IMR-90 (cell line): ENCODE measurements at regions not wholly inside any gene's neighbourhood (a gene's known extent, or its start where the extent isn't known, plus 50 kb on each side); places are given as distances from the start of the nearest gene placed in this dataset.
A peak's percentile ranks its signal among the peaks of the same experiment; 100 is the strongest.

Experiments
- ATAC-seq: fragments of 200-7000 bp; cut with Tn5 transposase; 2 replicates; pipeline ENCODE4 v1.9.1; 2020; ENCODE audit warnings: low read depth, mild to moderate bottlenecking, moderate library complexity
- BruUV-seq: library from RNA; stranded (reverse); fragments of 400-500 nt; replicated peaks from 2 replicates; lab custom pipeline; 2021; lab: Mats Ljungman, UMichigan
- CTCF ChIA-PET: fragments of 300-600 bp; formaldehyde crosslinking; extraction: SDS; loops from one replicate; lab custom pipeline; 2021; ENCODE audit warnings: antibody characterized with exemption; lab: Yijun Ruan, JAX
- POLR2A ChIA-PET: fragments of 300-600 bp; sonication (Branson Sonifier 250); formaldehyde crosslinking; loops from one replicate; lab custom pipeline; 2022; ENCODE audit warnings: antibody characterized with exemption; ENCODE audit not compliant: unreplicated experiment; lab: Charles Lee
- DNase-seq: peaks from one replicate; pipeline ENCODE4 v3.0.0; 2013
- H2AFZ ChIP-seq: replicated peaks from 2 replicates; pipeline ENCODE3; 2013; ENCODE audit warnings: low read length, mild to moderate bottlenecking; ENCODE audit not compliant: poor library complexity
- H2AK5ac ChIP-seq: 2 replicates; pipeline ENCODE4 v1.6.1; 2013; ENCODE audit warnings: low read depth, low read length, inconsistent platforms
- H2AK9ac ChIP-seq: replicated peaks from 2 replicates; pipeline ENCODE3; 2013; ENCODE audit warnings: mild to moderate bottlenecking, low read depth, low read length, moderate library complexity; ENCODE audit not compliant: poor library complexity
- H2BK120ac ChIP-seq: 2 replicates; pipeline ENCODE4 v1.6.1; 2013; ENCODE audit warnings: low read depth, low read length, inconsistent platforms
- H2BK15ac ChIP-seq: 3 replicates; pipeline ENCODE4 v1.6.1; 2013; ENCODE audit warnings: low read depth, low read length, inconsistent platforms
- H2BK20ac ChIP-seq: 2 replicates; pipeline ENCODE4 v1.6.1; 2013; ENCODE audit warnings: low read depth, mild to moderate bottlenecking, inconsistent platforms, low read length, moderate library complexity
- H2BK5ac ChIP-seq: 2 replicates; pipeline ENCODE4 v1.6.1; 2013; ENCODE audit warnings: mild to moderate bottlenecking, low read depth, low read length, inconsistent platforms; ENCODE audit not compliant: poor library complexity, severe bottlenecking
- H3K14ac ChIP-seq: replicated peaks from 2 replicates; pipeline ENCODE4 v1.6.1; 2013; ENCODE audit warnings: low read depth, low read length, inconsistent platforms
- H3K18ac ChIP-seq: 2 replicates; pipeline ENCODE4 v1.6.1; 2013; ENCODE audit warnings: low read depth, low read length, control low read depth
- H3K23ac ChIP-seq: 2 replicates; pipeline ENCODE4 v1.6.1; 2013; ENCODE audit warnings: low read depth, low read length, inconsistent platforms
- H3K27ac ChIP-seq: 2 replicates; pipeline ENCODE4 v1.5.1; 2013; ENCODE audit warnings: mild to moderate bottlenecking, control low read depth, low read length; ENCODE audit not compliant: insufficient read depth
- H3K27me3 ChIP-seq: 2 replicates; pipeline ENCODE4 v1.6.1; 2013; ENCODE audit warnings: low read length; ENCODE audit not compliant: control insufficient read depth, insufficient read depth
- H3K36me3 ChIP-seq: 2 replicates; pipeline ENCODE4 v1.6.1; 2013; ENCODE audit warnings: low read length, mixed read lengths; ENCODE audit not compliant: control insufficient read depth, insufficient read depth
- H3K4ac ChIP-seq: 2 replicates; pipeline ENCODE4 v1.6.1; 2013; ENCODE audit warnings: low read depth, low read length, inconsistent platforms
- H3K4me1 ChIP-seq: 2 replicates; pipeline ENCODE4 v1.6.1; 2013; ENCODE audit warnings: low read length, mixed read lengths; ENCODE audit not compliant: control insufficient read depth, insufficient read depth
- H3K4me2 ChIP-seq: 2 replicates; pipeline ENCODE4 v1.6.1; 2013; ENCODE audit warnings: low read depth, mild to moderate bottlenecking, control low read depth, low read length, moderate library complexity
- H3K4me3 ChIP-seq: 2 replicates; pipeline ENCODE4 v1.5.1; 2013; ENCODE audit warnings: low read depth, mild to moderate bottlenecking, control low read depth, low read length, moderate library complexity; ENCODE audit not compliant: insufficient read depth
- H3K56ac ChIP-seq: 2 replicates; pipeline ENCODE4 v1.6.1; 2013; ENCODE audit warnings: low read length, inconsistent platforms; ENCODE audit not compliant: insufficient read depth; ENCODE audit errors: extremely low read depth
- H3K79me1 ChIP-seq, 2 experiments: 2 replicates each; pipeline ENCODE4 v1.6.1; 2013; ENCODE audit warnings: low read length in 2 of 2, inconsistent platforms in 1 of 2, low read depth in 1 of 2
- H3K9ac ChIP-seq: 2 replicates; pipeline ENCODE4 v1.6.1; 2013; ENCODE audit warnings: low read depth, low read length, control low read depth
- H3K9me1 ChIP-seq: 2 replicates; pipeline ENCODE4 v1.6.1; 2013; ENCODE audit warnings: low read length, inconsistent platforms; ENCODE audit not compliant: insufficient read depth
- H3K9me3 ChIP-seq: 2 replicates; pipeline ENCODE4 v1.6.1; 2013; ENCODE audit warnings: low read length; ENCODE audit not compliant: control insufficient read depth, insufficient read depth
- H4K20me1 ChIP-seq: 2 replicates; pipeline ENCODE4 v1.6.1; 2013; ENCODE audit warnings: low read length, inconsistent platforms; ENCODE audit not compliant: insufficient read depth
- H4K5ac ChIP-seq: 2 replicates; pipeline ENCODE4 v1.6.1; 2013; ENCODE audit warnings: mild to moderate bottlenecking, low read depth, low read length, control low read depth
- H4K8ac ChIP-seq, 2 experiments: 2 replicates each; pipeline ENCODE4 v1.6.1; 2013; ENCODE audit warnings: low read depth in 2 of 2, low read length in 2 of 2, control low read depth in 1 of 2, inconsistent platforms in 1 of 2
- H4K91ac ChIP-seq: 2 replicates; pipeline ENCODE4 v1.6.1; 2013; ENCODE audit warnings: low read depth, low read length, inconsistent platforms; ENCODE audit not compliant: insufficient read depth
- CEBPB ChIP-seq: IDR thresholded peaks from 2 replicates; pipeline ENCODE4 v1.6.1; 2012; ENCODE audit warnings: low read depth, low read length, improper control_type of control experiment
- CHD1 ChIP-seq: IDR thresholded peaks from 2 replicates; pipeline ENCODE4 v1.6.1; 2012; ENCODE audit warnings: low read depth, low read length, improper control_type of control experiment
- ELK1 ChIP-seq: fragments of 150-350 bp; IDR thresholded peaks from 2 replicates; pipeline ENCODE4 v1.6.1; 2016; ENCODE audit warnings: low read depth, mild to moderate bottlenecking, low read length, moderate library complexity, borderline replicate concordance
- FOS ChIP-seq: fragments of 150-350 bp; IDR thresholded peaks from 2 replicates; pipeline ENCODE4 v1.6.1; 2016; ENCODE audit warnings: low read depth, low read length
- MAFK ChIP-seq: IDR thresholded peaks from 2 replicates; pipeline ENCODE4 v1.6.1; 2012; ENCODE audit warnings: low read depth, low read length, improper control_type of control experiment
- MAZ ChIP-seq: IDR thresholded peaks from 2 replicates; pipeline ENCODE4 v1.6.1; 2012; ENCODE audit warnings: low read depth, mild to moderate bottlenecking, low read length, improper control_type of control experiment, moderate library complexity, borderline replicate concordance
- NFE2L2 ChIP-seq: fragments of 150-350 bp; IDR thresholded peaks from 2 replicates; pipeline ENCODE4 v1.6.1; 2016; ENCODE audit warnings: low read depth, mild to moderate bottlenecking, low read length
- POLR2A ChIP-seq: IDR thresholded peaks from 2 replicates; pipeline ENCODE4 v1.6.1; 2012; ENCODE audit warnings: mild to moderate bottlenecking, low read depth, low read length
- RAD21 ChIP-seq: IDR thresholded peaks from 2 replicates; pipeline ENCODE4 v1.6.1; 2012; ENCODE audit warnings: low read length, improper control_type of control experiment
- RFX5 ChIP-seq: IDR thresholded peaks from 2 replicates; pipeline ENCODE4 v1.8.0; 2012; ENCODE audit warnings: low read depth, mild to moderate bottlenecking, low read length, moderate library complexity
- SMC3 ChIP-seq: fragments of 150-350 bp; IDR thresholded peaks from 2 replicates; pipeline ENCODE4 v1.6.1; 2016; ENCODE audit warnings: low read depth, mild to moderate bottlenecking, antibody characterized with exemption, low read length, moderate library complexity
- USF2 ChIP-seq: fragments of 150-350 bp; IDR thresholded peaks from 2 replicates; pipeline ENCODE4 v1.6.1; 2017; ENCODE audit warnings: mild to moderate bottlenecking, antibody characterized with exemption, low read length, low read depth
- dilution Hi-C: fragments of 300-500 bp; cut with HindIII; formaldehyde crosslinking; loops from one replicate; pipeline ENCODE4 v1.14.3; 2018; ENCODE audit warnings: low sequenced_read_pairs; ENCODE audit not compliant: unreplicated experiment
- in situ Hi-C: fragments of 300-500 bp; cut with MboI; formaldehyde crosslinking; loops from 3 replicates; pipeline ENCODE4 v1.14.3; 2019; ENCODE audit warnings: low sequenced_read_pairs, inconsistent platforms, mixed read lengths
- intact Hi-C: fragments of 100-400 bp; cut with micrococcal nuclease; formaldehyde crosslinking; loops from 2 replicates; pipeline ENCODE4 v1.10.0; 2022
- TF ChIP-seq, protein P1 (sequence below): conservative IDR thresholded peaks from 2 replicates; pipeline ENCODE4 v1.5.1; 2012; ENCODE audit warnings: mild to moderate bottlenecking, low read depth, low read length, improper control_type of control experiment

GRCh38 chr18:73737990-73738389 lies 409.6 kb downstream of the FBXO15 start:
- H3K9me1 ChIP-seq = no peaks in the 10 kb centered on the region; the same call in 1 of the 2 replicates
- DNase-seq = no peak
- 0 out of 2 replicates have a peak overlapping the region, but pooled peaks have one; percentile 14 for H3K14ac ChIP-seq
- no peak overlapping the region for H4K8ac ChIP-seq
- H4K91ac ChIP-seq = no peak overlapping the region
- no peak overlapping the region for H3K4me2 ChIP-seq
- ATAC-seq = no peak
- no peaks in the 10 kb centered on the region for H3K79me1 ChIP-seq
- H3K27ac ChIP-seq = no peak overlapping the region
- TF ChIP-seq RAD21 (no peak), CEBPB (no peak), ELK1 (no peak), FOS (no peak), NFE2L2 (no peak), RFX5 (no peak), CHD1 (no peak), USF2 (no peak), MAFK (no peak), MAZ (no peak), POLR2A (no peak), SMC3 (no peak)
- TF ChIP-seq, protein P1, sequence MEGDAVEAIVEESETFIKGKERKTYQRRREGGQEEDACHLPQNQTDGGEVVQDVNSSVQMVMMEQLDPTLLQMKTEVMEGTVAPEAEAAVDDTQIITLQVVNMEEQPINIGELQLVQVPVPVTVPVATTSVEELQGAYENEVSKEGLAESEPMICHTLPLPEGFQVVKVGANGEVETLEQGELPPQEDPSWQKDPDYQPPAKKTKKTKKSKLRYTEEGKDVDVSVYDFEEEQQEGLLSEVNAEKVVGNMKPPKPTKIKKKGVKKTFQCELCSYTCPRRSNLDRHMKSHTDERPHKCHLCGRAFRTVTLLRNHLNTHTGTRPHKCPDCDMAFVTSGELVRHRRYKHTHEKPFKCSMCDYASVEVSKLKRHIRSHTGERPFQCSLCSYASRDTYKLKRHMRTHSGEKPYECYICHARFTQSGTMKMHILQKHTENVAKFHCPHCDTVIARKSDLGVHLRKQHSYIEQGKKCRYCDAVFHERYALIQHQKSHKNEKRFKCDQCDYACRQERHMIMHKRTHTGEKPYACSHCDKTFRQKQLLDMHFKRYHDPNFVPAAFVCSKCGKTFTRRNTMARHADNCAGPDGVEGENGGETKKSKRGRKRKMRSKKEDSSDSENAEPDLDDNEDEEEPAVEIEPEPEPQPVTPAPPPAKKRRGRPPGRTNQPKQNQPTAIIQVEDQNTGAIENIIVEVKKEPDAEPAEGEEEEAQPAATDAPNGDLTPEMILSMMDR = no peak
- no peak overlapping the region for H3K9ac ChIP-seq
- intact Hi-C loops = no loop called here
- no peak overlapping the region for H2BK15ac ChIP-seq
- no TSS peak for BruUV-seq
- POLR2A ChIA-PET = no interaction called here
- H3K23ac ChIP-seq = no peak overlapping the region
- dilution Hi-C loops = no loop called here
- no peak overlapping the region for H4K5ac ChIP-seq
- CTCF ChIA-PET = interaction anchor here (0.6 kb wide), 1 partner anchor 35 kb away, joined by 3 read pairs; no protein-coding TSS in a partner anchor
- H2AFZ ChIP-seq = no peak overlapping the region
- H4K20me1 ChIP-seq = no peaks in the 10 kb centered on the region
- H2AK9ac ChIP-seq = no peak overlapping the region
- H2AK5ac ChIP-seq = no peak overlapping the region
- H2BK120ac ChIP-seq = no peak overlapping the region
- peak overlapping the region; percentile 22; the same call in 1 of the 2 replicates for H2BK20ac ChIP-seq
- no peaks in the 10 kb centered on the region for H3K27me3 ChIP-seq
- no peak overlapping the region for H3K18ac ChIP-seq
- H3K4ac ChIP-seq = no peak overlapping the region
- H3K36me3 ChIP-seq = no peaks in the 10 kb centered on the region
- H3K4me3 ChIP-seq = no peak overlapping the region
- peaks cover 4% of the 10 kb centered on the region; the same call in 1 of the 2 replicates for H3K4me1 ChIP-seq
- in situ Hi-C loops = no loop called here
- H3K9me3 ChIP-seq = no peaks in the 10 kb centered on the region
- no peak overlapping the region for H2BK5ac ChIP-seq
- H3K56ac ChIP-seq = no peak overlapping the region
